GM12878 (cell line): ENCODE measurements at regions not wholly inside any gene's neighbourhood (a gene's known extent, or its start where the extent isn't known, plus 50 kb on each side); places are given as distances from the start of the nearest gene placed in this dataset.

Experiments used
- ATAC-seq: fragments of 200-7000 bp; cut with Tn5 transposase; 3 replicates; pipeline ENCODE4 v1.9.1; 2020; ENCODE audit warnings: mild to moderate bottlenecking, moderate library complexity
- BruUV-seq: library from RNA; stranded (reverse); fragments of 400-500 nt; replicated peaks from 2 replicates; lab custom pipeline; 2021; lab: Mats Ljungman, UMichigan
- CTCF ChIA-PET: fragments of 300-600 bp; sonication (Branson Sonifier 250); formaldehyde crosslinking; extraction: SDS; loops from one replicate; lab custom pipeline; 2021; ENCODE audit warnings: inconsistent platforms; lab: Yijun Ruan, JAX
- POLR2A ChIA-PET: fragments of 350-600 bp; formaldehyde crosslinking; extraction: SDS; loops from one replicate; lab custom pipeline; 2021; ENCODE audit warnings: inconsistent platforms; lab: Charles Lee
- RAD21 ChIA-PET: fragments of 300-600 bp; sonication (Branson Sonifier 250); formaldehyde crosslinking; loops from one replicate; lab custom pipeline; 2023; ENCODE audit warnings: antibody characterized with exemption; ENCODE audit not compliant: unreplicated experiment; lab: Charles Lee
- SMC1A ChIA-PET: fragments of 300-600 bp; sonication (Branson Sonifier 250); formaldehyde crosslinking; loops from one replicate; lab custom pipeline; 2023; ENCODE audit not compliant: unreplicated experiment, uncharacterized antibody; lab: Charles Lee
- DNase-seq: peaks from one replicate; pipeline ENCODE4 v3.0.0-alpha.2; 2011; ENCODE audit warnings: low read depth, low spot score
- FAIRE-seq: peaks from 3 replicates; lab custom pipeline; 2011; peaks lifted over from hg19 to GRCh38; lab: Jason Lieb, UNC
- H2AFZ ChIP-seq: 2 replicates; pipeline ENCODE4 v1.6.0; 2011; ENCODE audit warnings: low read depth, low read length, control low read depth; ENCODE audit not compliant: control insufficient read depth
- H3K27ac ChIP-seq: 2 replicates; pipeline ENCODE4 v1.5.1; 2011; ENCODE audit warnings: control low read depth; ENCODE audit not compliant: control insufficient read depth, insufficient read depth
- H3K27me3 ChIP-seq, 2 experiments: replicated peaks in 1 of 2; 2 replicates each; pipeline versions ENCODE4 v1.6.0 to v1.6.1; 2011; ENCODE audit warnings: low read length in 1 of 2; ENCODE audit not compliant: control insufficient read depth in 2 of 2, insufficient read depth in 2 of 2
- H3K36me3 ChIP-seq, 2 experiments: 2 replicates each; pipeline ENCODE4 v1.5.1; 2011; ENCODE audit warnings: low read length in 1 of 2; ENCODE audit not compliant: control insufficient read depth in 2 of 2, insufficient read depth in 2 of 2
- H3K4me1 ChIP-seq: 2 replicates; pipeline ENCODE4 v1.6.1; 2011; ENCODE audit warnings: mild to moderate bottlenecking, low read length, moderate library complexity, mixed read lengths; ENCODE audit not compliant: control insufficient read depth, insufficient read depth
- H3K4me2 ChIP-seq: 2 replicates; pipeline ENCODE4 v1.6.0; 2011; ENCODE audit warnings: control low read depth; ENCODE audit not compliant: control insufficient read depth, insufficient read depth
- H3K4me3 ChIP-seq: fragments of 200-600 bp; sonication (generic); 2 replicates; pipeline ENCODE4 v1.5.1; 2016
- H3K79me2 ChIP-seq: 2 replicates; pipeline ENCODE4 v1.6.0; 2011; ENCODE audit warnings: low read length; ENCODE audit not compliant: control insufficient read depth, insufficient read depth
- H3K9ac ChIP-seq: 2 replicates; pipeline ENCODE4 v1.8.0; 2011; ENCODE audit warnings: low read length, control low read depth, mixed read lengths; ENCODE audit not compliant: control insufficient read depth, insufficient read depth
- H3K9me3 ChIP-seq: replicated peaks from 3 replicates; pipeline ENCODE4 v1.5.1; 2011; ENCODE audit warnings: mild to moderate bottlenecking, low read length; ENCODE audit not compliant: control insufficient read depth, insufficient read depth
- H4K20me1 ChIP-seq: 2 replicates; pipeline ENCODE4 v1.6.0; 2011; ENCODE audit not compliant: control insufficient read depth, insufficient read depth
- KAT2A ChIP-seq: conservative IDR thresholded peaks from 2 replicates; pipeline ENCODE4 v1.6.1; 2011; ENCODE audit warnings: low read depth, low read length; ENCODE audit not compliant: control insufficient read depth
- MAX ChIP-seq: IDR thresholded peaks from 2 replicates; pipeline ENCODE4 v1.6.1; 2012; ENCODE audit warnings: low read depth, low read length, improper control_type of control experiment
- MEF2A ChIP-seq: IDR thresholded peaks from 2 replicates; pipeline ENCODE4 v1.6.1; 2011; ENCODE audit warnings: low read depth, mild to moderate bottlenecking, low read length, moderate library complexity; ENCODE audit not compliant: insufficient read depth
- NFYA ChIP-seq: IDR thresholded peaks from 2 replicates; pipeline ENCODE4 v1.6.1; 2011; ENCODE audit warnings: low read depth, mild to moderate bottlenecking, low read length, improper control_type of control experiment, borderline replicate concordance
- PAX5 ChIP-seq: IDR thresholded peaks from 2 replicates; pipeline ENCODE4 v1.6.1; 2011; ENCODE audit warnings: low read depth, low read length, borderline replicate concordance
- POLR2A ChIP-seq: IDR thresholded peaks from 2 replicates; pipeline ENCODE4 v1.6.1; 2011; ENCODE audit warnings: low read depth, mild to moderate bottlenecking, low read length
- RBBP5 ChIP-seq: fragments of 200-600 bp; sonication (generic); conservative IDR thresholded peaks from 2 replicates; pipeline ENCODE4 v1.6.1; 2016
- ZNF24 ChIP-seq: fragments of 450-650 bp; IDR thresholded peaks from 2 replicates; pipeline ENCODE4 v1.6.1; 2017; ENCODE audit warnings: antibody characterized with exemption, mild to moderate bottlenecking
- ZNF687 ChIP-seq: fragments of 450-650 bp; IDR thresholded peaks from 2 replicates; pipeline ENCODE4 v1.6.1; 2017; ENCODE audit warnings: mild to moderate bottlenecking, moderate library complexity
- WGBS: methylation state at CpG from one replicate; pipeline ENCODE4 v1.1.6; 2016; ENCODE audit warnings: low lambda C conversion rate; ENCODE audit not compliant: insufficient replicate concordance, insufficient coverage; ENCODE audit errors: missing lambda C conversion rate; 5-methylcytosine and 5-hydroxymethylcytosine counted together
- in situ Hi-C: fragments of 300-500 bp; cut with MboI; formaldehyde crosslinking; loops from 9 replicates; pipeline ENCODE4 v1.14.3; 2018; ENCODE audit warnings: mixed read lengths
- intact Hi-C: fragments of 100-400 bp; cut with micrococcal nuclease; formaldehyde crosslinking; loops from one replicate; pipeline ENCODE4 v1.14.2; 2022; ENCODE audit not compliant: unreplicated experiment
- TF ChIP-seq, protein P1 (sequence below): fragments of 150-350 bp; IDR thresholded peaks from 2 replicates; pipeline ENCODE4 v1.6.1; 2014; ENCODE audit warnings: mild to moderate bottlenecking, low read depth, low read length
- TF ChIP-seq, protein P2 (sequence below): fragments of 450-650 bp; IDR thresholded peaks from 2 replicates; pipeline ENCODE4 v1.6.1; 2017; ENCODE audit warnings: mild to moderate bottlenecking, low read depth, inconsistent platforms; ENCODE audit not compliant: poor library complexity, severe bottlenecking

- Histone ChIP-seq H3K4me2 (no peak overlapping the region), H3K79me2 (no peaks in the 10 kb centered on the region), H3K9me3 (no peaks in the 10 kb centered on the region; the same call in 2 of the 3 replicates), H2AFZ (no peak overlapping the region), H3K27ac (no peak overlapping the region), H3K4me1 (no peaks in the 10 kb centered on the region), H3K36me3 (no peaks in the 10 kb centered on the region), H3K4me3 (no peak overlapping the region), H4K20me1 (no peaks in the 10 kb centered on the region), H3K27me3 (no peaks in the 10 kb centered on the region), H3K9ac (no peak overlapping the region)
- intact Hi-C loops: no loop called here
- in situ Hi-C loops: no loop called here
- POLR2A ChIA-PET: no interaction called here
- DNase-seq (no peak), FAIRE-seq (no peak), ATAC-seq (no peak)
- TF ChIP-seq POLR2A (no peak), RBBP5 (no peak), KAT2A (no peak), PAX5 (no peak), ZNF24 (no peak), MEF2A (no peak), MAX (no peak), ZNF687 (no peak), NFYA (no peak)
- TF ChIP-seq, protein P1, sequence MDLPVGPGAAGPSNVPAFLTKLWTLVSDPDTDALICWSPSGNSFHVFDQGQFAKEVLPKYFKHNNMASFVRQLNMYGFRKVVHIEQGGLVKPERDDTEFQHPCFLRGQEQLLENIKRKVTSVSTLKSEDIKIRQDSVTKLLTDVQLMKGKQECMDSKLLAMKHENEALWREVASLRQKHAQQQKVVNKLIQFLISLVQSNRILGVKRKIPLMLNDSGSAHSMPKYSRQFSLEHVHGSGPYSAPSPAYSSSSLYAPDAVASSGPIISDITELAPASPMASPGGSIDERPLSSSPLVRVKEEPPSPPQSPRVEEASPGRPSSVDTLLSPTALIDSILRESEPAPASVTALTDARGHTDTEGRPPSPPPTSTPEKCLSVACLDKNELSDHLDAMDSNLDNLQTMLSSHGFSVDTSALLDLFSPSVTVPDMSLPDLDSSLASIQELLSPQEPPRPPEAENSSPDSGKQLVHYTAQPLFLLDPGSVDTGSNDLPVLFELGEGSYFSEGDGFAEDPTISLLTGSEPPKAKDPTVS: no peak
- TF ChIP-seq, protein P2, sequence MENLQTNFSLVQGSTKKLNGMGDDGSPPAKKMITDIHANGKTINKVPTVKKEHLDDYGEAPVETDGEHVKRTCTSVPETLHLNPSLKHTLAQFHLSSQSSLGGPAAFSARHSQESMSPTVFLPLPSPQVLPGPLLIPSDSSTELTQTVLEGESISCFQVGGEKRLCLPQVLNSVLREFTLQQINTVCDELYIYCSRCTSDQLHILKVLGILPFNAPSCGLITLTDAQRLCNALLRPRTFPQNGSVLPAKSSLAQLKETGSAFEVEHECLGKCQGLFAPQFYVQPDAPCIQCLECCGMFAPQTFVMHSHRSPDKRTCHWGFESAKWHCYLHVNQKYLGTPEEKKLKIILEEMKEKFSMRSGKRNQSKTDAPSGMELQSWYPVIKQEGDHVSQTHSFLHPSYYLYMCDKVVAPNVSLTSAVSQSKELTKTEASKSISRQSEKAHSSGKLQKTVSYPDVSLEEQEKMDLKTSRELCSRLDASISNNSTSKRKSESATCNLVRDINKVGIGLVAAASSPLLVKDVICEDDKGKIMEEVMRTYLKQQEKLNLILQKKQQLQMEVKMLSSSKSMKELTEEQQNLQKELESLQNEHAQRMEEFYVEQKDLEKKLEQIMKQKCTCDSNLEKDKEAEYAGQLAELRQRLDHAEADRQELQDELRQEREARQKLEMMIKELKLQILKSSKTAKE: no peak
- WGBS: 30% methylated on average over 6 of the region's 6 CpGs
- BruUV-seq: no TSS peak
- RAD21 ChIA-PET: no interaction called here
- CTCF ChIA-PET: no interaction called here
- SMC1A ChIA-PET: no interaction called here
These were observed 894.8 kb downstream of the TBC1D22A start for GRCh38 chr22:47657224-47657623.
